ENCODE measurements at regions not wholly inside any gene's neighbourhood (a gene's known extent, or its start where the extent isn't known, plus 50 kb on each side); places are given as distances from the start of the nearest gene placed in this dataset.

DNA sequence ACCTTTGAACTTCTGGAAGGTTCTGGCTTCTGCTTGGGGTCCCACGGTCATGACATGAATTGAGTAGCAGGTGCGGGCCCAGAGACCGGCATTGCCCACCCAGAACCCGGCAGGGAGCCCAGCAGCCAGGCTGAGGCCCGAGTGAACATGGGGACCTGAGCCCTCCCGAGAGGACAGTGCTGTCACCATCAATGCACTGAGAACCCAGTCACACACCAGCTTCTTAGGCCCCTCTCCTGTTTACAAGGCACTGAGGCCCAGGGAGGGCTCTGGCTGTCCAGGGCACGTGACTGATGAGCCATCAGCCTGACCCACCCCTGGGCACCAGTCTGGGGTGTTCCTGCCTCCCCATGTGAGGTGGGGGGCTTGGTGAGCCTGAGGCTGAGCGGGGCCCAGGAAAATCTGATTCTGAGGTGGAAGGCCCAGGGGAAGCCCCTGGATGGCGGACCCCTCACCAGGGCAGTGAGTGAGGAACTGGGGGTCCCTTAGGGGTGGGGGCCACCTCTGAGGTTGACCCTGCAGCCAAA is 60.3 kb upstream of the RNU6ATAC start:
- peaks cover 0 to 8% of the 10 kb centered on the region in 2 donors for H3K4me1 ChIP-seq (replicated peaks in 1 of 2)
- H3K27ac ChIP-seq = peak overlapping the region in 1 of 5 donors; percentile 63
- no peaks in the 10 kb centered on the region for H3K27me3 ChIP-seq
- H3K36me3 ChIP-seq (replicated peaks in 1 of 2) = no peaks in the 10 kb centered on the region
- intact Hi-C loops (cut with DNase I) = no loop called here
- 88 to 100% (median 90%) methylated on average over 2 to 9 of the region's 9 CpGs for WGBS, 4 donors
- peak in 1 of 7 donors; percentile 3 for DNase-seq
- H3K9me3 ChIP-seq (replicated peaks in 1 of 3) = no peaks in the 10 kb centered on the region
- no peak for TF ChIP-seq POLR2A (IDR thresholded peaks at IDR 0.05)
- TF ChIP-seq, protein P1, sequence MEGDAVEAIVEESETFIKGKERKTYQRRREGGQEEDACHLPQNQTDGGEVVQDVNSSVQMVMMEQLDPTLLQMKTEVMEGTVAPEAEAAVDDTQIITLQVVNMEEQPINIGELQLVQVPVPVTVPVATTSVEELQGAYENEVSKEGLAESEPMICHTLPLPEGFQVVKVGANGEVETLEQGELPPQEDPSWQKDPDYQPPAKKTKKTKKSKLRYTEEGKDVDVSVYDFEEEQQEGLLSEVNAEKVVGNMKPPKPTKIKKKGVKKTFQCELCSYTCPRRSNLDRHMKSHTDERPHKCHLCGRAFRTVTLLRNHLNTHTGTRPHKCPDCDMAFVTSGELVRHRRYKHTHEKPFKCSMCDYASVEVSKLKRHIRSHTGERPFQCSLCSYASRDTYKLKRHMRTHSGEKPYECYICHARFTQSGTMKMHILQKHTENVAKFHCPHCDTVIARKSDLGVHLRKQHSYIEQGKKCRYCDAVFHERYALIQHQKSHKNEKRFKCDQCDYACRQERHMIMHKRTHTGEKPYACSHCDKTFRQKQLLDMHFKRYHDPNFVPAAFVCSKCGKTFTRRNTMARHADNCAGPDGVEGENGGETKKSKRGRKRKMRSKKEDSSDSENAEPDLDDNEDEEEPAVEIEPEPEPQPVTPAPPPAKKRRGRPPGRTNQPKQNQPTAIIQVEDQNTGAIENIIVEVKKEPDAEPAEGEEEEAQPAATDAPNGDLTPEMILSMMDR (IDR thresholded peaks at IDR 0.05) = no peak
- no peak overlapping the region for H3K4me3 ChIP-seq

DNA sequence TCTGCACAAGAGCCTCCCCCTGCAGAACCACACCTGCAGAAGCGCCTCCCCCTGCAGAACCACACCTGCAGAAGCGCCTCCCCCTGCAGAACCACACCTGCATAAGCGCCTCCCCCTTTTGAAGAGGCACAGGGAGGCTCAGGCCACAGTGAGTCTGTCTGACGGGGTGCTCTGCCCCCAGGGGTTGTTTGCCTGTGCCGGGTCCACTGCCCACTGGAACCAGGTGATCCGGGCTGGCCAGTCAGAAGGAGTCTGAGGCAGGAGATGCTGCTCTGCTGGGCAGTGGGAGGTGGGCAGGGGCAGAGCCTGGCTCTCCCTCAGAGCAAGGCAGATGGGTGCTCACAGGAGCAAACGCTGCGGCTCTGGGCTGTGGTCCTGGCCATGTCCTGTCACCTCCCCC is 60.8 kb upstream of the RNU6ATAC start:
- H3K9me3 ChIP-seq (replicated peaks in 1 of 3) = no peaks in the 10 kb centered on the region
- no peaks in the 10 kb centered on the region for H3K27me3 ChIP-seq
- DNase-seq = peak in 1 of 7 donors; percentile 5
- peak overlapping the region in 1 of 5 donors; percentile 63 for H3K27ac ChIP-seq
- intact Hi-C loops (cut with DNase I) = no loop called here
- TF ChIP-seq, protein P1 (IDR thresholded peaks at IDR 0.05) = no peak
- no peak for TF ChIP-seq POLR2A (IDR thresholded peaks at IDR 0.05)
- WGBS, 4 donors = 80 to 97% (median 89%) methylated on average over 3 to 8 of the region's 8 CpGs
- H3K4me3 ChIP-seq = no peak overlapping the region
- H3K4me1 ChIP-seq (replicated peaks in 1 of 2) = peaks cover 0 to 9% of the 10 kb centered on the region in 2 donors
- no peaks in the 10 kb centered on the region for H3K36me3 ChIP-seq (replicated peaks in 1 of 2)

DNA sequence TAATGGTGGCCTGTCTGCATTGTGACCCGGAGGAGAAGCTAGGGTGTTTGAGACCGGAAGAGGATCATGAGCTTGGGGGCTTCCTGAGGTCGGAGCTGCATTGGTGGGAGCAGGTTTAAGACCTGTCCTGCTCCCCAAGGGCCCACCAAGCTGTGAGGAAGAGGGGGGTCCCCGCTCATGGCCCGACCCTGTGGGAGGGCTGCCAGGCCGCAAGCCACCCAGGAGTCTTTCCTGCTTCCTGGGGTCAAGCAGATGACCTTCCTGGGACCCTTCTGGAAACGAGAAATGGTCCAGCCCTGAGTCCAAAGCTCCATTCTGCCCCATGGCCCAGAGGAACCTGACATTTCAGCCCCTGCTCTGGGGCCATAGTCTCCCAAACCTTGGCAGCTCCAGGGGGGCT is 61.5 kb upstream of the RNU6ATAC start:
- no peak for TF ChIP-seq POLR2A (IDR thresholded peaks at IDR 0.05)
- TF ChIP-seq, protein P1 (IDR thresholded peaks at IDR 0.05) = no peak
- H3K27me3 ChIP-seq = no peaks in the 10 kb centered on the region
- H3K36me3 ChIP-seq (replicated peaks in 1 of 2) = no peaks in the 10 kb centered on the region
- 76 to 90% (median 78%) methylated on average over 2 to 7 of the region's 7 CpGs for WGBS, 4 donors
- no peaks in the 10 kb centered on the region for H3K9me3 ChIP-seq (replicated peaks in 1 of 3)
- H3K4me3 ChIP-seq = no peak overlapping the region
- H3K27ac ChIP-seq = peak overlapping the region in 1 of 5 donors; percentile 53
- peaks cover 0 to 15% of the 10 kb centered on the region in 2 donors for H3K4me1 ChIP-seq (replicated peaks in 1 of 2)
- no peak for DNase-seq
- intact Hi-C loops (cut with DNase I) = no loop called here

DNA sequence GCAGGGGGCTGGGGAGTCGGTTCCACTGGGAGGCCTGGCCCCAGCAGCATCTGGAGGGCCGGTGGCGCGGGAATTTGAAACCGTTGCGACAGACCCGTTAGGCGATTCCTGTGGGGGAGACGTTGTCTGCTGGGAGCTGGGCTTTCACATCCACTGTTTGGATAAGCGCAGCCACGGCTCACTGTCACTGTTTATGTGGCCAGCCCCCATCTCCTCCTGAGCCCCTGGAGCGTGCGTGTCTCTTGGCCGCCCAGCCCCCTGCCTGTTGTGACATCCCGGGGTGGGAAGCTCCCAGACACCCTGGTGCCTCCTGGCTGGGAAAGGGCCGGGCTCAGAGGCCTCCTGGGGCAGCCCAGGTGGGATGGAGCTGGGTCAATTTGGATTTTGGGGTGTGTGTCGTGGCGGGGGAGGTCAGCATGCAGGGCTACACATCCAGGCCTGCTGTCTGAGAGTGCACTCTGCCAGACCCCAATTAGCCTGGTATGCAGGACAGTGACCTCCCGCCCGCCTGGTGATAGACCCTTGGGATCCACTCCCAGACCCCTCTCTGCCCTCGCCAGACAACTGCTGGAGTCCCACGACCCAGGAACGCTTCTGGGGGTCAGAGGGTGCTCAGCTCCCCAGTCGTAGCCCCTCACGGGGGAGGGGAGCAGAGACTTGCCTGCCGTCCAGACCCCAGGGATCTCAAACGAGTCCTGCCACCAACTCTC is 62.0 kb upstream of the RNU6ATAC start:
- peak overlapping the region in 1 of 5 donors; percentile 78 for H3K27ac ChIP-seq
- intact Hi-C loops (cut with DNase I) = no loop called here
- TF ChIP-seq, protein P1 (IDR thresholded peaks at IDR 0.05) = no peak
- TF ChIP-seq POLR2A (IDR thresholded peaks at IDR 0.05) = no peak
- DNase-seq = peak in 5 of 7 donors; percentile 38 to 71 (median 53)
- H3K27me3 ChIP-seq = no peaks in the 10 kb centered on the region
- H3K9me3 ChIP-seq (replicated peaks in 1 of 3) = no peaks in the 10 kb centered on the region
- no peak overlapping the region for H3K4me3 ChIP-seq
- H3K36me3 ChIP-seq (replicated peaks in 1 of 2) = no peaks in the 10 kb centered on the region
- peaks cover 0 to 21% of the 10 kb centered on the region in 2 donors for H3K4me1 ChIP-seq (replicated peaks in 1 of 2)
- WGBS, 4 donors = 70 to 80% (median 77%) methylated on average over 10 to 27 of the region's 27 CpGs
